ENCODE measurements at regions not wholly inside any gene's neighbourhood (a gene's known extent, or its start where the extent isn't known, plus 50 kb on each side); places are given as distances from the start of the nearest gene placed in this dataset.

DNA sequence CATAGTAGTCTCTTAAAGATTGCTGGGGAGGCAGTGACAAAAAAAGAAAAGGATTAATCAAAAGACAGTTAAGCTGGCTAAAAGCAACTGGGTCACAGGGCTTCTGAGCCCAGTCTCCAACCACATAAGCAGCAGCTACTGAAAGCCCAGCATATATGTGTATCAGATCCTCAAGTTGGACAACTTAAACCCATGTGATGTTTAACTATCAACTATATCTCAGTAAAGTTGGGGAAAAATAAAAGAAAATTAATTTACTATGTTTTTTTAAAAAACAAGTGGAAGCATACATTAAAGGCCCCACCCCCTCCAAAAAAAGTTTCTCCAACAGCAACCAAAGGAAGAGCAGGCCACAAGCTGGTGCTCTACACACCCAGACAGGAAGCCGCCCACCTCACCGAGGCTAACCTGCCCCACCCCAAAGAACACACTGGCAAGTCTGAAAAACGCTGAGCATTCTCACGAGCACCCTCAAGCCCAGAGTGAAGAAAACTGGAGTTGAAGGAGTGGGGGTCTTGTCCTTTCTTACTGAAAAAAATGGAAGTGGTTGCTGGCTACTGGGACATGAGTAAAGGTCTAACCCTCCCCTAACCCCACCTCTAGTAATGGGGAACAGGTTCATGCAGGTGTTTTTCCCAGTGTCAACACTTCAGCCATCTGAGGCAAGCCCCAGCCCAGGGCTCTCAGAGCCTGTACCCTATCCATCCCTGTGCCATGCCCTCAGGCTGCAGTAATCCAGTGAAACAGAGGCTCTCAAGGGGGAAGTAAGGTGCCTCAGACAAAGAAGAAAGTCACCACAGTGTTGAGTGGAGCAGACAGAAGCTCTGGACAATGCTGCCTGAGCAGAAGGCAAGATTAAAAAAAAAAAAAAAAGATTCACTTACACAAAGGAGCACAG, 106.3 kb downstream of the GYPC start:
- TF ChIP-seq, protein P1, sequence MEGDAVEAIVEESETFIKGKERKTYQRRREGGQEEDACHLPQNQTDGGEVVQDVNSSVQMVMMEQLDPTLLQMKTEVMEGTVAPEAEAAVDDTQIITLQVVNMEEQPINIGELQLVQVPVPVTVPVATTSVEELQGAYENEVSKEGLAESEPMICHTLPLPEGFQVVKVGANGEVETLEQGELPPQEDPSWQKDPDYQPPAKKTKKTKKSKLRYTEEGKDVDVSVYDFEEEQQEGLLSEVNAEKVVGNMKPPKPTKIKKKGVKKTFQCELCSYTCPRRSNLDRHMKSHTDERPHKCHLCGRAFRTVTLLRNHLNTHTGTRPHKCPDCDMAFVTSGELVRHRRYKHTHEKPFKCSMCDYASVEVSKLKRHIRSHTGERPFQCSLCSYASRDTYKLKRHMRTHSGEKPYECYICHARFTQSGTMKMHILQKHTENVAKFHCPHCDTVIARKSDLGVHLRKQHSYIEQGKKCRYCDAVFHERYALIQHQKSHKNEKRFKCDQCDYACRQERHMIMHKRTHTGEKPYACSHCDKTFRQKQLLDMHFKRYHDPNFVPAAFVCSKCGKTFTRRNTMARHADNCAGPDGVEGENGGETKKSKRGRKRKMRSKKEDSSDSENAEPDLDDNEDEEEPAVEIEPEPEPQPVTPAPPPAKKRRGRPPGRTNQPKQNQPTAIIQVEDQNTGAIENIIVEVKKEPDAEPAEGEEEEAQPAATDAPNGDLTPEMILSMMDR (conservative IDR thresholded peaks at IDR 0.05), result no peak
- TF ChIP-seq EZH2 (IDR thresholded peaks at IDR 0.05; ENCODE audit: low read depth), result no peak

All from PC-9 (cell line).